GM23248 (cell line): ENCODE measurements at regions not wholly inside any gene's neighbourhood (a gene's known extent, or its start where the extent isn't known, plus 50 kb on each side); places are given as distances from the start of the nearest gene placed in this dataset.

Source experiments
- EZH2 ChIP-seq: fragments of 200-600 bp; sonication (generic); IDR thresholded peaks from 2 replicates; pipeline ENCODE4 v1.6.1; 2018; ENCODE audit warnings: antibody characterized with exemption, mild to moderate bottlenecking; ENCODE audit not compliant: insufficient read depth, poor library complexity, severe bottlenecking
- EZH2phosphoT487 ChIP-seq: fragments of 200-600 bp; sonication (generic); IDR thresholded peaks from 2 replicates; pipeline ENCODE4 v1.6.1; 2018; ENCODE audit warnings: antibody characterized with exemption, moderate library complexity, mild to moderate bottlenecking, low read depth; ENCODE audit not compliant: insufficient read depth

- TF ChIP-seq EZH2 (no peak), EZH2phosphoT487 (no peak)
These were observed 232.8 kb upstream of the PTGER4 start for GRCh38 chr5:40446910-40447309.
